ENCODE measurements at regions not wholly inside any gene's neighbourhood (a gene's known extent, or its start where the extent isn't known, plus 50 kb on each side); places are given as distances from the start of the nearest gene placed in this dataset.
A peak's percentile ranks its signal among the peaks of the same experiment; 100 is the strongest.

GRCh38 chr2:217178341-217178740 is 318.5 kb upstream of the TNP1 start:
- no peak for DNase-seq

- no peak for DNase-seq
Measured at GRCh38 chr2:217177720-217178119, 317.9 kb upstream of the TNP1 start.

GRCh38 chr2:217171874-217172273 is 312.0 kb upstream of the TNP1 start:
- no peak for DNase-seq

GRCh38 chr2:217168496-217168895 is 308.6 kb upstream of the TNP1 start:
- peak in 2 of 56 donors; percentile 2 to 14 for DNase-seq

- no peak for DNase-seq
Measured at GRCh38 chr2:217167531-217167930, 307.7 kb upstream of the TNP1 start.

- DNase-seq, result peak in 4 of 56 donors; percentile 0 to 11 (median 4)
Measured at GRCh38 chr2:217166241-217166850, 306.5 kb upstream of the TNP1 start.

DNA sequence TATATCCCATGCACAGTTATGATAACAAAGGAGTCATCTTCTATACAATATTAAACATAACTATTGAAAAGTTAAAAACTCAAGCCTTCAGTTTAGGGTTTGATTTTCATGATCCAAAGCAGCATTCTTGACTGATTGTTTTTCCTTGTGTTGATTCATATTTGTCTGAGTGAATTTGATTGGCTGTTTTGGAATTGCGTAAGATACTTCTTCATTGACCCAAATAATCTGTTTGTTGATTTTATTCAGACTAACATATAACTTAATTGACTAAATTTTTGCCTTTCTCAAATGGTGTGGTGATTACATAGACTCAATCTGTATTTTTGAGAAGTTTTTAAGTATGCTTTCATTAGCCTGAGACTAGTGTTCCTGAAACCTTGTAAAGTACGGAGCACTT is 305.7 kb upstream of the TNP1 start:
- no peak for DNase-seq

- no peak for DNase-seq
Measured at GRCh38 chr2:217163987-217164386, 304.1 kb upstream of the TNP1 start.

- DNase-seq, result peak in 42 of 56 donors; percentile 2 to 83 (median 40)
Measured at GRCh38 chr2:217162533-217162932, 302.7 kb upstream of the TNP1 start.

- DNase-seq, result no peak
Measured at GRCh38 chr2:217160978-217161973, 301.4 kb upstream of the TNP1 start.

DNA sequence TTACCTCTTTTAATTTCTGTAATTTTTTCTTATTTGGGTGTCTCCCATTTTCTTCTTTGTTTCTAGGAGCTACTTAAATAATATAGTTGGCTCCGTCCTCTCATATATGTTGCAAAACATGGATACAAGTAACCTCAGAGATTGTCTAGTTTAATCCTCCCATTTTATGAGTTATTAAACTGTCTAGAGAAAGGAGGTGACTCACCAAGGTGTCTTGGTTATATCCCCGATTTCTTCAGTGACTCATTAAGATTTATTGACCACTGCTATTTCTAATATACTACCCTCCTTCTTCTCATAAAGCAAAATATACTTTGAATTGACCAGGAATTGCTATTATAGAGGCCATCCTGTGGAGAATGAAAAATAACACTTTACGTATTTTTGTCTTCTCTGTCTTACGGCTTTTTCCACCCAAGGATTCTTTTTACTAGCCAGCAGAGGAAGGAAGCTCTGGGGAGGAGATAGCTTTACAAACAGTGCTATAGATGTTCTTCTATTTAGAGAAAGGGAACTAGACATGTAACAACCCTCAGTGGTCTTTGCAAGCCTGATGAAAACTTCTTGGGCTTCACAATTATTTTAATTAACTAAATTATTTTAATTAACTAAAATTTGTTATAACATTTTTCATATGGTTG is 300.4 kb upstream of the TNP1 start:
- DNase-seq, result no peak

DNA sequence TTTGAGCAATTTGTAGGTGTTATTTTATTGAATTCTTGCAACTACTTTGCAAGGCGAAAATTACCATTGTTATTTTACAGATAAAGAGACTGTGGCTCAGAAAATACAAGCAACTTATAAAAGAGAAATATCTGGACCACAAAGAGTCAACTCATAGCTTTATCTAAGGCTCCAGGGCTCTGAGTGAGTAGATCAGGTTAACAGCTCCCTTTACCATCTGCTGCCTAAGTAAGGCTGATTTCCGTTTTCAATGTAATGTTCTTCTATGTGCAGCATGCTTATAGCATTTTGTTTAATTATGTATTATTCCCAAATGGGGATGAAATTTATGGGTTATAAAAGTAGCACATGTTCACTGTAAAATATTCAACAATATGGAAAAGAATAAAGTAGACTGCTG is 299.1 kb upstream of the TNP1 start:
- no peak for DNase-seq

DNA sequence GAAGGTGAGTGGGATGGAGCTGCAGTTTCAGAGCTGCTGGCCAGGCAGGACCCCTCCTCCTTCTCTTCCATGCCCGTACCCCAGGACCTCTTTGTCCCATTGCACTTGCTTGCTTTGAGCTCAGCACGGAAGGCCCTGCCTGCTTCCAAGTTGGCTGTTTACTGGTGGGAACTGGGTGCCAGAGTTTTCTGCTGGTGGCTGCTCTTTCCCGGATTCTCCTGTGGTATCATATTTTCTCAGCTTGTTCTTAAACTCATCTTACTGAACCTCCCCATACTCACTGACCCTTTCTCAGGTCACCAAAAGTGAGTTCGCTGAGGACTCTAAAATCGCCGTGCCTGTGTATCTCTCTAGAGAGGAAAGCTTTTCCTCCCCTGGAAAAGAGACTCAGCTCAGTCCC is 297.7 kb upstream of the TNP1 start:
- no peak for DNase-seq

- no peak for DNase-seq
Measured at GRCh38 chr2:217156801-217157200, 296.9 kb upstream of the TNP1 start.

GRCh38 chr2:217154923-217155322 is 295.1 kb upstream of the TNP1 start:
- no peak for DNase-seq

DNA sequence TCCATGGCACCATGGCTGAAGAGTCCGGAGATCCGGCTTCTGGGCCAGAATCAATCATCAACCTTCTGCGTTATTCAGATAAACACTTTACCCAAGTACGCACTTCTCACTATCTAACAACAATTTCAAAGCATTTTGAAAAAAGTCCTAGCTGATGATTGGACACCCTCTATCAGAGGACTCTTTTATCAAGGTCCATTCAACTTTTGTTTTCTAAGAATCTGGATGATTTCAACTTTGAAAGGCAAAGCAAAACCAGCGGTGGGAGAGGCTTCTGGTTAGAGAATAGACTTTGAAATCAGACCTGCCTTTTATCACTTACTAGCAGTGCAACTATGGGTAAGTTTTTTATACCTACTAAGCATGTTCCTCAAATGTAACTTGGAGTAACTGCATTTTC is 293.6 kb upstream of the TNP1 start:
- DNase-seq, result no peak

DNA sequence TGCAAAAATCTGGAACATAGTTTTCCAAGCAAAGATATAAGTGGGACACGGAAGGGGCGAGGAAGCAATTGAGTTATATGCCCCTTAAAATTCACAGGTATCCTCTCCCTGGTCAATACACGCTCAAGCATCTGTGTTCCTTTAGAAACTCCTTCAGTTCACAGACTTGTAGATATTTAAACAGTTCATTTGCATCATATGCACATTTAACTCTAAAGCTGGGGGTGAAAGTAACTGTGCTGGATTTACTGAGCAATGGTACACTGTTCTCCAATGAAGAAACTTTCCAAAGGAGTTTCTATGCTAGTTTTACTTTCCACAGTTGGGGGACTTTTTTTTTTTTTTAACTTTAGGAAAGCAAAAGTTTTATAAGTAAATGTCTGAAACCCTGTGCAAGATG is 293.0 kb upstream of the TNP1 start:
- no peak for DNase-seq

GRCh38 chr2:217151509-217152206 is 291.8 kb upstream of the TNP1 start:
- peak in 5 of 56 donors; percentile 2 to 33 (median 8) for DNase-seq

DNA sequence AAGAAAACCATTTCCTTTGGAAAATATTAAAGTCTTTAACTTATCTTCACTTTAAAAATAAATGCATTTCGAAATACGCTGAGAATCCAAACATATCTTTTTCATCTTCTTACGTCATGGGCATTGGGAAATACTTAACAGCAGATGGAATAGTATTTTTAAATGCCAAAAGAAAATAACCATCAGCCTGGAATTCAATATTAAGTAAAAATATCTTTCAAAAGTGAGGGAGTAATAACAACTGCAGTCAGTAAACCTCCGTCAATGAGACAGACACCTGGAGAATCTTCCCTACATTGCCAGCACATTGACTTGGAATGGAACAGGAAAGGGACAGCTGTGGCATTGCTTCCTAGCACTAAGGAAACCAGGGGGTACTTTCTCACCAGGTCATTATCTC is 290.4 kb upstream of the TNP1 start:
- no peak for DNase-seq

DNA sequence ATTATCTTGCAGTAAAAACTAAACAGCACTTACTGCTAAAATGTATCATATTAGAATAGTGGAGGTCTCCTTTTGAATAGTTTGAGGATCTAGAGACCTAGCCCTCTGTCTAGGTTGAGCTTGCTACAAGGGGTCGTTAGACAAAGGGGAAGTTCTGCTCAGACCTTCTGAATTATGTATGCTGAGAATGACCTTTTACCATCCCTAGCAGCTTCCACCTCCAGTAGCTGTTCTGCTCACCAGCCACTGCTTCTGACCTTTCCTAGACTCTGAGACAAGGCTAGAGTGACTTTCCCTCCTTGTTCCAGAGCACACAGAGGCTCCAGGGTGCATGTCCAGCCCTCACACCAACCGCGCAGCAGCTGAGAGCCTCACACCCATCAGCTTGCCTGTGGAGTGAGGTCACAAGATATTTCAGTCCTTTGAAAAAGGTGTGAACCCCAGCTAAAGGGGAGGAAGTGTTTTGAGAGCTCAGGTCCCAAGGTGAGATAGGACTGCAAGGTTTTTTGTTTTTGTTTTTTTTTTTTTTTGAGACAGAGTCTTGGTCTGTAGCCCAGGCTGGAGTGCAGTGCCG is 289.3 kb upstream of the TNP1 start:
- no peak for DNase-seq

DNA sequence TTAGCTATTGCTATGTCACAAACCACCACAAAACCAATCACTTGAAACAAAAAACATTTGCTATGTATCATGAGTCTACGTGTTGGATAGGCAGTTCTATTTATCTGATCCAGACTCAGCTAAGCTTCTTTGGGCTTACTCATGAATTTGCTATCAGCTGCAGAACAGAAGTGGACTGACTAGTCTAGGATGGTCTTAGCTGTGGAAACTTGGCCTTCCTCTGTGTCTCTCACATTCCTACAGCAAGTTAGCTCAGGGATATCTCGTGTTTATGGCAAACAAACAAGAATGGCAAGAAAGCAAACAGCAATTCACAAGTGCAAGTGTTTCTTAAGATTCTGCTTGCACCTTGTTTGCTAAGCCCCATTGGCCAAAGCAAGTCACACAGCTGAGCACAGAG is 288.0 kb upstream of the TNP1 start:
- no peak for DNase-seq
